SK-N-SH treated with all-trans-retinoic acid at 6 μM for 48 hours (cell line): ENCODE measurements at regions not wholly inside any gene's neighbourhood (a gene's known extent, or its start where the extent isn't known, plus 50 kb on each side); places are given as distances from the start of the nearest gene placed in this dataset.

Source experiments
- ATAC-seq: fragments of 200-7000 bp; cut with Tn5 transposase; 3 replicates; pipeline ENCODE4 v1.9.1; 2020; ENCODE audit warnings: mild to moderate bottlenecking, moderate library complexity
- ARNTL ChIP-seq: fragments of 450-650 bp; formaldehyde crosslinking; IDR thresholded peaks from 2 replicates; pipeline ENCODE4 v1.5.0; 2020; ENCODE audit warnings: low read depth, mild to moderate bottlenecking, moderate library complexity, borderline replicate concordance
- CSDC2 ChIP-seq: fragments of 250-450 bp; sonication (Bioruptor Pico); IDR thresholded peaks from 2 replicates; pipeline ENCODE4 v1.5.0; 2020; ENCODE audit warnings: mild to moderate bottlenecking, moderate library complexity
- ESRRG ChIP-seq: fragments of 250-450 bp; sonication (Bioruptor Pico); IDR thresholded peaks from 2 replicates; pipeline ENCODE4 v1.6.1; 2021; ENCODE audit warnings: mild to moderate bottlenecking
- GLIS3 ChIP-seq: fragments of 250-450 bp; sonication (Bioruptor Pico); IDR thresholded peaks from 2 replicates; pipeline ENCODE4 v1.5.0; 2020; ENCODE audit warnings: mild to moderate bottlenecking, moderate library complexity
- OSR1 ChIP-seq: fragments of 250-450 bp; sonication (Bioruptor Pico); IDR thresholded peaks from 2 replicates; pipeline ENCODE4 v1.8.0; 2022; ENCODE audit warnings: moderate library complexity, mild to moderate bottlenecking, inconsistent platforms
- PPARA ChIP-seq: fragments of 250-450 bp; sonication (Bioruptor Pico); IDR thresholded peaks from 2 replicates; pipeline ENCODE4 v1.5.0; 2020; ENCODE audit warnings: mild to moderate bottlenecking, borderline replicate concordance
- RARB ChIP-seq: fragments of 250-450 bp; sonication (Bioruptor Pico); IDR thresholded peaks from 2 replicates; pipeline ENCODE4 v1.8.0; 2021; ENCODE audit warnings: mild to moderate bottlenecking, moderate library complexity
- SNAI2 ChIP-seq: fragments of 250-450 bp; sonication (Bioruptor Pico); IDR thresholded peaks from 2 replicates; pipeline ENCODE4 v1.5.0; 2020; ENCODE audit warnings: mild to moderate bottlenecking, moderate library complexity
- TCF4 ChIP-seq: fragments of 250-450 bp; sonication (Bioruptor Pico); IDR thresholded peaks from 2 replicates; pipeline ENCODE4 v1.8.0; 2021; ENCODE audit warnings: mild to moderate bottlenecking, moderate library complexity, borderline replicate concordance
- TOX ChIP-seq: fragments of 250-450 bp; sonication (Bioruptor Pico); IDR thresholded peaks from 2 replicates; pipeline ENCODE4 v1.8.0; 2021; ENCODE audit warnings: mild to moderate bottlenecking, moderate library complexity, borderline replicate concordance
- ZC3H10 ChIP-seq: fragments of 250-450 bp; sonication (Bioruptor Pico); IDR thresholded peaks from 2 replicates; pipeline ENCODE4 v1.5.1; 2021; ENCODE audit warnings: mild to moderate bottlenecking, moderate library complexity
- ZFP3 ChIP-seq: fragments of 250-450 bp; sonication (Bioruptor Pico); IDR thresholded peaks from 2 replicates; pipeline ENCODE4 v1.5.0; 2020; ENCODE audit warnings: mild to moderate bottlenecking, moderate library complexity
- ZFP30 ChIP-seq: fragments of 450-650 bp; formaldehyde crosslinking; IDR thresholded peaks from 2 replicates; pipeline ENCODE4 v1.5.0; 2022; ENCODE audit warnings: mild to moderate bottlenecking, moderate library complexity
- ZNF565 ChIP-seq: fragments of 450-650 bp; formaldehyde crosslinking; conservative IDR thresholded peaks from 2 replicates; pipeline ENCODE4 v1.5.0; 2020; ENCODE audit warnings: low read depth, mild to moderate bottlenecking, moderate library complexity
- ZNF70 ChIP-seq: fragments of 450-650 bp; formaldehyde crosslinking; IDR thresholded peaks from 2 replicates; pipeline ENCODE4 v1.5.0; 2020; ENCODE audit warnings: mild to moderate bottlenecking, moderate library complexity
- ZNF8 ChIP-seq: fragments of 450-650 bp; formaldehyde crosslinking; IDR thresholded peaks from 2 replicates; pipeline ENCODE4 v1.5.0; 2020; ENCODE audit warnings: mild to moderate bottlenecking, moderate library complexity
- TF ChIP-seq, protein P1 (sequence below): fragments of 250-450 bp; sonication (Bioruptor Pico); IDR thresholded peaks from 2 replicates; pipeline ENCODE4 v1.5.1; 2021; ENCODE audit warnings: mild to moderate bottlenecking, moderate library complexity
- TF ChIP-seq, protein P2 (sequence below): fragments of 250-450 bp; sonication (Bioruptor Pico); IDR thresholded peaks from 2 replicates; pipeline ENCODE4 v1.5.1; 2020; ENCODE audit warnings: low read depth, mild to moderate bottlenecking, moderate library complexity
- TF ChIP-seq, protein P3 (sequence below): fragments of 250-450 bp; sonication (Bioruptor Pico); IDR thresholded peaks from 2 replicates; pipeline ENCODE4 v1.8.0; 2020; ENCODE audit warnings: mild to moderate bottlenecking, moderate library complexity, borderline replicate concordance
- TF ChIP-seq, protein P4 (sequence below): fragments of 250-450 bp; sonication (Bioruptor Pico); IDR thresholded peaks from 2 replicates; pipeline ENCODE4 v1.8.0; 2021; ENCODE audit warnings: low read depth, mild to moderate bottlenecking, moderate library complexity, borderline replicate concordance
- TF ChIP-seq, protein P5 (sequence below): fragments of 250-450 bp; sonication (Bioruptor Pico); IDR thresholded peaks from 2 replicates; pipeline ENCODE4 v1.5.0; 2020; ENCODE audit warnings: mild to moderate bottlenecking, moderate library complexity

DNA sequence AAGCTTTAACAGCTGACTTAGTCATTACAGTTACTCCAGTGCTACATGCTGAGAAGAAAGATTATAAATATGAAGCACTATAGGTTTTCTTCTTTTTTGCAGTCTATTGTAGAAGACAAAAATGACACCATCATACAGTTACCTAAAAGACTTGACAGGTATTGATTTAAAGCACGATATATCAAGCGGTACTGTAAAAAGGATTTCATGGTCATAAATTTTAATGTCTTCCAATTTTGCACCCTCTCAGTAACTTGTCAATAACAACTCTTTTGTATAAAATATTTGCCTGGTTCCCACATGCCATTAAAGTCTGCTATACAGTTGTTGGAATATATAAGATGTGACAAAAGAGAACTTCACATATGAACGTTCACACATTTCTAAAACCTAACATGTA, 102.8 kb downstream of the ZIC5 start:
- ATAC-seq, result no peak

DNA sequence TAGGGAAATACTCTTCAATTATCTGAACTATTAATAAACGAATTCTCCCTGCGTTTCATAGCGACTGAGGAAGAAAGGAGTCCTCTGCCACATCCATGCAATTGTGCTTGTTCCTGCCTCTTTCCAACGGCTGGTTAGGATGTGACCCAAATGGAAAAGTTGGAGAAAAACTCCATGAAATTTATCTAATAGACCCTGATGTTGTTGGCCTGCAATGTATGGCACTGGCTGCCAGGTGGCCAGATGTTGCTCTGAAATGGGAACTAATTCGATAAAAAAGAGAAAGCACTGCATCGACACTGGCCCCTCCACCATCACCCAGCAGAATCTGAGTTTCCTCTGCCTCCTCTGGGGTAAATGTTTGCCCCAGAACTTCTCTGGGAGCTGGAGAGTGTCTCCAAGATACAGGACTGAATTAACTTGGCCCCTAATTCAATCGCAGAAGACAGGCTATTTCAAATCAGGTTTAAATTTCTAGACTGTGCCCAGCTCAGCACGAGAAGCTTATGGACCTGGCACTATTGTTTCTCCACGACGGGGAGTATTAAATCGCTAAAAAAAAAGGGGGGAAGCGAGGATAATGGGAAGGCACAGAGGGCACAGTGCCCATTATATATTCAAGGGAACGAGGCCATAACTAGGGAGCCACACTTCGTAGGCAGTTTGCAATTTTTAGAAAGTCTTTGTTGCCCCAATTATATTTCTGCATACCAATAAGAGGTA, 103.9 kb downstream of the ZIC5 start:
- ATAC-seq, result no peak
- TF ChIP-seq GLIS3 (CRISPR knock-in tag), result no peak
- TF ChIP-seq TCF4, result no peak
- TF ChIP-seq, protein P1, sequence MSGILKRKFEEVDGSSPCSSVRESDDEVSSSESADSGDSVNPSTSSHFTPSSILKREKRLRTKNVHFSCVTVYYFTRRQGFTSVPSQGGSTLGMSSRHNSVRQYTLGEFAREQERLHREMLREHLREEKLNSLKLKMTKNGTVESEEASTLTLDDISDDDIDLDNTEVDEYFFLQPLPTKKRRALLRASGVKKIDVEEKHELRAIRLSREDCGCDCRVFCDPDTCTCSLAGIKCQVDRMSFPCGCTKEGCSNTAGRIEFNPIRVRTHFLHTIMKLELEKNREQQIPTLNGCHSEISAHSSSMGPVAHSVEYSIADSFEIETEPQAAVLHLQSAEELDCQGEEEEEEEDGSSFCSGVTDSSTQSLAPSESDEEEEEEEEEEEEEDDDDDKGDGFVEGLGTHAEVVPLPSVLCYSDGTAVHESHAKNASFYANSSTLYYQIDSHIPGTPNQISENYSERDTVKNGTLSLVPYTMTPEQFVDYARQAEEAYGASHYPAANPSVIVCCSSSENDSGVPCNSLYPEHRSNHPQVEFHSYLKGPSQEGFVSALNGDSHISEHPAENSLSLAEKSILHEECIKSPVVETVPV, result no peak
- TF ChIP-seq RARB (CRISPR knock-in tag), result no peak
- TF ChIP-seq, protein P2, sequence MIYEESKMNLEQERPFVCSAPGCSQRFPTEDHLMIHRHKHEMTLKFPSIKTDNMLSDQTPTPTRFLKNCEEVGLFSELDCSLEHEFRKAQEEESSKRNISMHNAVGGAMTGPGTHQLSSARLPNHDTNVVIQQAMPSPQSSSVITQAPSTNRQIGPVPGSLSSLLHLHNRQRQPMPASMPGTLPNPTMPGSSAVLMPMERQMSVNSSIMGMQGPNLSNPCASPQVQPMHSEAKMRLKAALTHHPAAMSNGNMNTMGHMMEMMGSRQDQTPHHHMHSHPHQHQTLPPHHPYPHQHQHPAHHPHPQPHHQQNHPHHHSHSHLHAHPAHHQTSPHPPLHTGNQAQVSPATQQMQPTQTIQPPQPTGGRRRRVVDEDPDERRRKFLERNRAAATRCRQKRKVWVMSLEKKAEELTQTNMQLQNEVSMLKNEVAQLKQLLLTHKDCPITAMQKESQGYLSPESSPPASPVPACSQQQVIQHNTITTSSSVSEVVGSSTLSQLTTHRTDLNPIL (CRISPR knock-in tag), result no peak
- no peak for TF ChIP-seq ZNF565
- TF ChIP-seq ZNF70 (CRISPR knock-in tag), result no peak
- no peak for TF ChIP-seq PPARA (CRISPR knock-in tag)
- TF ChIP-seq CSDC2, result no peak
- TF ChIP-seq TOX (CRISPR knock-in tag), result no peak
- TF ChIP-seq ZFP3 (CRISPR knock-in tag), result no peak
- no peak for TF ChIP-seq ARNTL (CRISPR knock-in tag)
- TF ChIP-seq SNAI2 (CRISPR knock-in tag), result no peak
- TF ChIP-seq ZFP30 (CRISPR knock-in tag), result no peak
- TF ChIP-seq, all 23 proteins: peak for 0

More for the DNA sequence above, 102.8 kb downstream of the ZIC5 start:
- TF ChIP-seq ZNF8 (CRISPR knock-in tag), result no peak
- no peak for TF ChIP-seq ZFP30 (CRISPR knock-in tag)
- no peak for TF ChIP-seq OSR1
- TF ChIP-seq, protein P3, sequence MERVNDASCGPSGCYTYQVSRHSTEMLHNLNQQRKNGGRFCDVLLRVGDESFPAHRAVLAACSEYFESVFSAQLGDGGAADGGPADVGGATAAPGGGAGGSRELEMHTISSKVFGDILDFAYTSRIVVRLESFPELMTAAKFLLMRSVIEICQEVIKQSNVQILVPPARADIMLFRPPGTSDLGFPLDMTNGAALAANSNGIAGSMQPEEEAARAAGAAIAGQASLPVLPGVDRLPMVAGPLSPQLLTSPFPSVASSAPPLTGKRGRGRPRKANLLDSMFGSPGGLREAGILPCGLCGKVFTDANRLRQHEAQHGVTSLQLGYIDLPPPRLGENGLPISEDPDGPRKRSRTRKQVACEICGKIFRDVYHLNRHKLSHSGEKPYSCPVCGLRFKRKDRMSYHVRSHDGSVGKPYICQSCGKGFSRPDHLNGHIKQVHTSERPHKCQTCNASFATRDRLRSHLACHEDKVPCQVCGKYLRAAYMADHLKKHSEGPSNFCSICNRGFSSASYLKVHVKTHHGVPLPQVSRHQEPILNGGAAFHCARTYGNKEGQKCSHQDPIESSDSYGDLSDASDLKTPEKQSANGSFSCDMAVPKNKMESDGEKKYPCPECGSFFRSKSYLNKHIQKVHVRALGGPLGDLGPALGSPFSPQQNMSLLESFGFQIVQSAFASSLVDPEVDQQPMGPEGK (CRISPR knock-in tag), result no peak
- no peak for TF ChIP-seq GLIS3 (CRISPR knock-in tag)
- no peak for TF ChIP-seq ZC3H10
- TF ChIP-seq ARNTL (CRISPR knock-in tag), result no peak
- TF ChIP-seq, protein P4, sequence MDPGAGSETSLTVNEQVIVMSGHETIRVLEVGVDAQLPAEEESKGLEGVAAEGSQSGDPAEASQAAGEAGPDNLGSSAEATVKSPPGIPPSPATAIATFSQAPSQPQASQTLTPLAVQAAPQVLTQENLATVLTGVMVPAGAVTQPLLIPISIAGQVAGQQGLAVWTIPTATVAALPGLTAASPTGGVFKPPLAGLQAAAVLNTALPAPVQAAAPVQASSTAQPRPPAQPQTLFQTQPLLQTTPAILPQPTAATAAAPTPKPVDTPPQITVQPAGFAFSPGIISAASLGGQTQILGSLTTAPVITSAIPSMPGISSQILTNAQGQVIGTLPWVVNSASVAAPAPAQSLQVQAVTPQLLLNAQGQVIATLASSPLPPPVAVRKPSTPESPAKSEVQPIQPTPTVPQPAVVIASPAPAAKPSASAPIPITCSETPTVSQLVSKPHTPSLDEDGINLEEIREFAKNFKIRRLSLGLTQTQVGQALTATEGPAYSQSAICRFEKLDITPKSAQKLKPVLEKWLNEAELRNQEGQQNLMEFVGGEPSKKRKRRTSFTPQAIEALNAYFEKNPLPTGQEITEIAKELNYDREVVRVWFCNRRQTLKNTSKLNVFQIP (CRISPR knock-in tag), result no peak
- no peak for TF ChIP-seq SNAI2 (CRISPR knock-in tag)
- TF ChIP-seq RARB (CRISPR knock-in tag), result no peak

DNA sequence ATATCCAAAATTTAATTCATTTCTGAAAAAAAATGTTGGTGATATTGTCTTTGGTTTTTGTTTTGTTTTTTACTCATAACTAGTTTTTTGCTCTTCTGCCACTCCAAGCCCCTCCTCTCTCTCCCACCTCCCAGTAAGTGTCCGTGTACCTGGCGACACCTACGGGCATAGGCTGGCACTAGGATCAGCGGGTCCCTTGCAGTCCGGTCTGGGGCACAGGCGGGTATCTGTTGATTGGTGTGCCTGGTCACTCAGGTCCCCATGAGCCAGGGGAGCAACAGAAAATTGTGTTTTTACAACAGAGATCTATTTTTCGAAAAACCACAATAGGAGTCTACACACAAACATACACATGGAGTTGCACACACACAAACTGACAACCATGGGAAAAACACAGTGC, 104.8 kb downstream of the ZIC5 start:
- ATAC-seq, result no peak
- TF ChIP-seq ZC3H10 (no peak), RARB (CRISPR knock-in tag) (no peak), GLIS3 (CRISPR knock-in tag) (no peak), TOX (CRISPR knock-in tag) (no peak), ESRRG (CRISPR knock-in tag) (no peak), CSDC2 (no peak), PPARA (CRISPR knock-in tag) (no peak), ARNTL (CRISPR knock-in tag) (no peak), ZFP30 (CRISPR knock-in tag) (no peak), SNAI2 (CRISPR knock-in tag) (no peak), ZNF70 (CRISPR knock-in tag) (no peak), TCF4 (no peak), ZNF565 (no peak)
- TF ChIP-seq, protein P4 (CRISPR knock-in tag), result no peak
- TF ChIP-seq, protein P1, result no peak
- TF ChIP-seq, protein P3 (CRISPR knock-in tag), result no peak
- TF ChIP-seq, protein P5, sequence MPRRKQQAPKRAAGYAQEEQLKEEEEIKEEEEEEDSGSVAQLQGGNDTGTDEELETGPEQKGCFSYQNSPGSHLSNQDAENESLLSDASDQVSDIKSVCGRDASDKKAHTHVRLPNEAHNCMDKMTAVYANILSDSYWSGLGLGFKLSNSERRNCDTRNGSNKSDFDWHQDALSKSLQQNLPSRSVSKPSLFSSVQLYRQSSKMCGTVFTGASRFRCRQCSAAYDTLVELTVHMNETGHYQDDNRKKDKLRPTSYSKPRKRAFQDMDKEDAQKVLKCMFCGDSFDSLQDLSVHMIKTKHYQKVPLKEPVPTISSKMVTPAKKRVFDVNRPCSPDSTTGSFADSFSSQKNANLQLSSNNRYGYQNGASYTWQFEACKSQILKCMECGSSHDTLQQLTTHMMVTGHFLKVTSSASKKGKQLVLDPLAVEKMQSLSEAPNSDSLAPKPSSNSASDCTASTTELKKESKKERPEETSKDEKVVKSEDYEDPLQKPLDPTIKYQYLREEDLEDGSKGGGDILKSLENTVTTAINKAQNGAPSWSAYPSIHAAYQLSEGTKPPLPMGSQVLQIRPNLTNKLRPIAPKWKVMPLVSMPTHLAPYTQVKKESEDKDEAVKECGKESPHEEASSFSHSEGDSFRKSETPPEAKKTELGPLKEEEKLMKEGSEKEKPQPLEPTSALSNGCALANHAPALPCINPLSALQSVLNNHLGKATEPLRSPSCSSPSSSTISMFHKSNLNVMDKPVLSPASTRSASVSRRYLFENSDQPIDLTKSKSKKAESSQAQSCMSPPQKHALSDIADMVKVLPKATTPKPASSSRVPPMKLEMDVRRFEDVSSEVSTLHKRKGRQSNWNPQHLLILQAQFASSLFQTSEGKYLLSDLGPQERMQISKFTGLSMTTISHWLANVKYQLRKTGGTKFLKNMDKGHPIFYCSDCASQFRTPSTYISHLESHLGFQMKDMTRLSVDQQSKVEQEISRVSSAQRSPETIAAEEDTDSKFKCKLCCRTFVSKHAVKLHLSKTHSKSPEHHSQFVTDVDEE (CRISPR knock-in tag), result no peak
